ENCODE measurements at regions not wholly inside any gene's neighbourhood (a gene's known extent, or its start where the extent isn't known, plus 50 kb on each side); places are given as distances from the start of the nearest gene placed in this dataset.

- TF ChIP-seq POLR2AphosphoS5 (IDR thresholded peaks at IDR 0.05; ENCODE audit: low read depth): no peak
- TF ChIP-seq REST (IDR thresholded peaks at IDR 0.05; ENCODE audit: unreplicated experiment): no peak
- no peak for TF ChIP-seq EZH2 (IDR thresholded peaks at IDR 0.05; ENCODE audit: low read depth, unreplicated experiment)
- TF ChIP-seq ETS1 (IDR thresholded peaks at IDR 0.05): no peak
- TF ChIP-seq CTCF (conservative IDR thresholded peaks at IDR 0.05; ENCODE audit: low read depth in 2 of 2): no peak
- TF ChIP-seq JUNB (IDR thresholded peaks at IDR 0.05; ENCODE audit: unreplicated experiment): no peak
- no peak for TF ChIP-seq CREB1 (CRISPR knock-in tag; IDR thresholded peaks at IDR 0.05; ENCODE audit: low read depth)
- TF ChIP-seq ZNF331 (CRISPR knock-in tag; IDR thresholded peaks at IDR 0.05; ENCODE audit: low read depth): no peak
- TF ChIP-seq EZH2phosphoT487 (IDR thresholded peaks at IDR 0.05; ENCODE audit: unreplicated experiment): no peak
- TF ChIP-seq ZNF462 (CRISPR knock-in tag; IDR thresholded peaks at IDR 0.05): no peak
- TF ChIP-seq NANOG (IDR thresholded peaks at IDR 0.05; ENCODE audit: borderline replicate concordance): no peak
- no peak for TF ChIP-seq STAT1 (IDR thresholded peaks at IDR 0.05; ENCODE audit: unreplicated experiment)
- no peak for TF ChIP-seq ZNF114 (CRISPR knock-in tag; IDR thresholded peaks at IDR 0.05)
Measured at GRCh38 chr4:55723403-55723802, 87.3 kb upstream of the NMU start.
